HG03378 (cell line): ENCODE measurements at regions not wholly inside any gene's neighbourhood (a gene's known extent, or its start where the extent isn't known, plus 50 kb on each side); places are given as distances from the start of the nearest gene placed in this dataset.

Experiments
- ATAC-seq: cut with Tn5 transposase; IDR thresholded peaks from one replicate; pipeline ENCODE4 v1.9.1; 2021; ENCODE audit warnings: mild to moderate bottlenecking, moderate library complexity; ENCODE audit not compliant: unreplicated experiment

- ATAC-seq: no peak
These were observed 95.5 kb upstream of the LRATD1 start for GRCh38 chr2:14536976-14537375.

- no peak for ATAC-seq
These were observed 92.5 kb upstream of the LRATD1 start for GRCh38 chr2:14540015-14540414.

- no peak for ATAC-seq
These were observed 89.2 kb upstream of the LRATD1 start for GRCh38 chr2:14543284-14543683.

GRCh38 chr2:14544247-14544646 lies 88.3 kb upstream of the LRATD1 start:
- ATAC-seq: no peak

GRCh38 chr2:14547830-14548229 lies 84.7 kb upstream of the LRATD1 start:
- ATAC-seq: no peak

GRCh38 chr2:14550658-14551057 lies 81.9 kb upstream of the LRATD1 start:
- ATAC-seq: no peak

- ATAC-seq: no peak
These were observed 81.4 kb upstream of the LRATD1 start for GRCh38 chr2:14551069-14551468.

- ATAC-seq: no peak
These were observed 80.2 kb upstream of the LRATD1 start for GRCh38 chr2:14552286-14552685.

- ATAC-seq: no peak
These were observed 79.7 kb upstream of the LRATD1 start for GRCh38 chr2:14552818-14553217.

- ATAC-seq: no peak
These were observed 77.5 kb upstream of the LRATD1 start for GRCh38 chr2:14554849-14555545.

- no peak for ATAC-seq
These were observed 75.4 kb upstream of the LRATD1 start for GRCh38 chr2:14557111-14557510.

GRCh38 chr2:14557916-14558315 lies 74.6 kb upstream of the LRATD1 start:
- ATAC-seq: no peak

- no peak for ATAC-seq
These were observed 74.1 kb upstream of the LRATD1 start for GRCh38 chr2:14558335-14558919.

- ATAC-seq: no peak
These were observed 71.8 kb upstream of the LRATD1 start for GRCh38 chr2:14560716-14561115.

- ATAC-seq: no peak
These were observed 69.2 kb upstream of the LRATD1 start for GRCh38 chr2:14563324-14563723.

GRCh38 chr2:14565666-14566065 lies 66.9 kb upstream of the LRATD1 start:
- ATAC-seq: no peak

- no peak for ATAC-seq
These were observed 65.0 kb upstream of the LRATD1 start for GRCh38 chr2:14567561-14567960.

GRCh38 chr2:14569294-14569693 lies 63.2 kb upstream of the LRATD1 start:
- no peak for ATAC-seq

- ATAC-seq: no peak
These were observed 59.9 kb upstream of the LRATD1 start for GRCh38 chr2:14572633-14573032.

- no peak for ATAC-seq
These were observed 54.7 kb upstream of the LRATD1 start for GRCh38 chr2:14577843-14578242.
